A673 (cell line): ENCODE measurements at regions not wholly inside any gene's neighbourhood (a gene's known extent, or its start where the extent isn't known, plus 50 kb on each side); places are given as distances from the start of the nearest gene placed in this dataset.

Experiments
- BruUV-seq: library from RNA; stranded (reverse); fragments of 400-500 nt; replicated peaks from 2 replicates; lab custom pipeline; 2021; lab: Mats Ljungman, UMichigan
- CTCF ChIA-PET: fragments of 300-600 bp; sonication (Branson Sonifier 250); formaldehyde crosslinking; loops from one replicate; lab custom pipeline; 2022; ENCODE audit warnings: antibody characterized with exemption; lab: Charles Lee
- POLR2A ChIA-PET: fragments of 300-600 bp; sonication (Branson Sonifier 250); formaldehyde crosslinking; loops from one replicate; lab custom pipeline; 2022; ENCODE audit warnings: antibody characterized with exemption; ENCODE audit not compliant: low non-redundant PET; lab: Charles Lee
- DNase-seq: peaks from one replicate; pipeline ENCODE4 v3.0.0-alpha.2; 2015; ENCODE audit warnings: low spot score
- H3K27ac ChIP-seq: fragments of 200-600 bp; sonication (generic); 2 replicates; pipeline ENCODE4 v1.5.1; 2016; ENCODE audit warnings: mixed run types, low read depth, mild to moderate bottlenecking, mixed read lengths, antibody characterized with exemption, low read length; ENCODE audit not compliant: poor library complexity, severe bottlenecking
- H3K27me3 ChIP-seq: fragments of 200-600 bp; sonication (generic); replicated peaks from 2 replicates; pipeline ENCODE4 v1.6.1; 2017; ENCODE audit warnings: mixed run types, low read depth, mild to moderate bottlenecking, mixed read lengths, antibody characterized with exemption, low read length; ENCODE audit not compliant: insufficient read depth, poor library complexity
- H3K36me3 ChIP-seq: fragments of 200-600 bp; sonication (generic); 2 replicates; pipeline ENCODE4 v1.6.1; 2016; ENCODE audit warnings: mixed run types, mild to moderate bottlenecking, mixed read lengths, antibody characterized with exemption, low read length; ENCODE audit not compliant: insufficient read depth, poor library complexity, severe bottlenecking
- H3K4me1 ChIP-seq: fragments of 200-600 bp; sonication (generic); 2 replicates; pipeline ENCODE4 v1.6.1; 2017; ENCODE audit warnings: mixed run types, mild to moderate bottlenecking, mixed read lengths, antibody characterized with exemption, low read length; ENCODE audit not compliant: insufficient read depth, poor library complexity, severe bottlenecking
- H3K4me3 ChIP-seq: fragments of 200-600 bp; sonication (generic); 2 replicates; pipeline ENCODE4 v1.5.1; 2016; ENCODE audit warnings: low read depth, mixed run types, mild to moderate bottlenecking, mixed read lengths, low read length; ENCODE audit not compliant: poor library complexity, severe bottlenecking
- H3K9me3 ChIP-seq: fragments of 200-600 bp; sonication (generic); 2 replicates; pipeline ENCODE4 v1.6.1; 2016; ENCODE audit warnings: mixed run types, low read depth, mild to moderate bottlenecking, mixed read lengths, antibody characterized with exemption, low read length; ENCODE audit not compliant: poor library complexity, severe bottlenecking
- CTCF ChIP-seq: fragments of 300-800, 200-600 bp; sonication (generic); conservative IDR thresholded peaks from 2 replicates; pipeline ENCODE4 v1.5.1; 2017; ENCODE audit warnings: low read depth, mild to moderate bottlenecking, antibody characterized with exemption, low read length, moderate library complexity, mixed read lengths
- EZH2 ChIP-seq: fragments of 200-600 bp; sonication (generic); IDR thresholded peaks from 2 replicates; pipeline ENCODE4 v1.6.1; 2017; ENCODE audit warnings: borderline replicate concordance, low read depth, mild to moderate bottlenecking, mixed read lengths, antibody characterized with exemption, low read length; ENCODE audit not compliant: poor library complexity, severe bottlenecking
- intact Hi-C: fragments of 100-400 bp; cut with micrococcal nuclease; formaldehyde crosslinking; loops from one replicate; pipeline ENCODE4 v1.10.0; 2022; ENCODE audit not compliant: unreplicated experiment

DNA sequence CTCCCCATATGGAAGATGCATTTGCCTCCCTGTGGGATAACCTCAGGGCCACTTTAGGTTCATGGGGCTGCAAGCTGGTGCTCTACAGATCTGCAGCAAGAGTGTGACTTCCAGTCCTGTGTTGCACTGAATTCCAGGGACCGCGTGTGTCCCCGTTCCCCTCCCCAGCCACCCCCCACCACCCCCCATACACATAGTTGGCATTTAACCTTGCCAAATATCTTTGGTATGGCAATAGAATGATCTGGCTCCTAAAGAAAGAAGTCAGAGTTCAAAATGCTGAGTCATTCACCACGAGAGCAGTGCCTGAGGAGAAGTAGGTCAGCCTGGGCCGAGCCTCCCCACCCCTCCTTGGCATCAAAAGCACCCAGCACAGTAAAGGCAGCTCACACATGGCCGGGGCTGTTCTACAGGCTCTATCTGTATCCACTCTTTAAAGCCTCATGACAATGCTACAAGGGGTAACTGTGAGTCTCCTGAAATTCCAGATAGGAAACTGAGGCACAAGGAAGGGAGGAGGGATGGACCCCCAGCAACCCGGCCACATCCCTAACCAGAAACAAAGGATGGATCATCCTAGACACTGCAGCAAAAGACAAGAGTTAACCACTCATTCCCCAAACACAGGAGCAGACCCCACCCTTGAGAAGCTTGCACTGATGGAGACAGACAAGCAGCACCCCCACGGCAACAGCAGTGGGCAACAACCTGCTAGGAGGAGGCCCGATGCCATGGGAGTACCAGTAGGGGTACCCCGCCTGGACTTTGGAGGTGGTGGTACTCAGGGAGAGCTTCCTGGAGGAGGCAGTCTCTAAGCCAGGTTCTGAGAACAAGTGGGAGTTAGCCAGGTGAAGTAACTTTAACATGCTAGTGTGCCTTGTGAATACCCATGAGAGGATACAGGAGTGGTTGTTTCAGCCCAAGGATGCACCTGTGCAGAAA lies 70.3 kb upstream of the NANOS1 start:
- Histone ChIP-seq H3K36me3 (no peaks in the 10 kb centered on the region), H3K9me3 (no peaks in the 10 kb centered on the region), H3K4me3 (no peak overlapping the region), H3K27ac (no peak overlapping the region), H3K4me1 (no peaks in the 10 kb centered on the region), H3K27me3 (no peaks in the 10 kb centered on the region)
- no TSS peak for BruUV-seq
- CTCF ChIA-PET, result no interaction called here
- POLR2A ChIA-PET, result no interaction called here
- intact Hi-C loops, result no loop called here
- TF ChIP-seq CTCF (no peak), EZH2 (no peak)
- no peak for DNase-seq

DNA sequence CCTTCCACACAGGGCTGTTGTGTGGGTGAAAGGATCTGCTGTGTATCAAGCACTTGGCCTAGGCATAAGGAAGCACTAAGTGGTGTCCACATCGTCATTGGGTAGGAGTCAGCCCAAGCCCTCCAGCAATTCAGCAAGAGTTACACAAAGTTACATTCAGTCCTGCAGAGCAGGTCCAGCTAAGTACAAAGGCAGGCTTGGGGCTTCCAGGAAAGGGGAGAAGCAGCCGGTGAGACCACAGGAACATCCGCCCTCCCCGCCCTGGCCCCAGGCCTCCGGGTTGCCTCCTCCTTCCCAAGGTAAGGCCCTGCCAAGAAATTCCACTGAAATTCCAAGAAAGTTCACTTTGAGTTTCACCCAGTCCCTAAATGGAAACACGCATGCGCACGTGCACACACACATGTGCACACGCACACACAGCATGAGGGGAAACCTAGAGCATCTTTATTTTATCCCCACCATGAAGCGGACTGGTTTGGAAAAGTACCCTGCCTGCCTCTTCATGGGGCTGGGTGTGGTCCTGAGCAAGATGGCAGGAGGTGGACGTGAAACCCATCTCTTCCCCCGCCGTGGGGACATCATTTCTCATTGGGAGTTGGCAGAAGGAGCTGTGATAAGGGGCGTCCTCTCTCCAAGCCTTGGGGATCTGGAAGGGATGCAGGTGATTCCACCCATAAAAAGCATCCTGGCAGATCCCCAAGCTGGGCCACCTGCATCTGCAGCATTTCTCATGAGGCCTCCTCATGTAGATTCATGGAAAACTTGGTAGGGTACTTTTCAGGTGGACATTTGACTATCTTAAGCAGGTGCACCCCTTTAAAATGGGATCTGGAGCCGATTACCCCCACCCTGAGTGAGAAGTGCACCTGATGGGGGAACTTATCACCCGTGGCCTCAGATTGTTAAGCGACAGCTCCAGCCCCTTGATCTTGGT lies 69.1 kb upstream of the NANOS1 start:
- H3K4me3 ChIP-seq, result no peak overlapping the region
- CTCF ChIA-PET, result no interaction called here

More for the DNA sequence above, 69.1 kb upstream of the NANOS1 start:
- H3K4me1 ChIP-seq, result no peaks in the 10 kb centered on the region
- H3K27ac ChIP-seq, result no peak overlapping the region
- H3K9me3 ChIP-seq, result no peaks in the 10 kb centered on the region
- H3K36me3 ChIP-seq, result no peaks in the 10 kb centered on the region
- POLR2A ChIA-PET, result no interaction called here
- TF ChIP-seq EZH2 (no peak), CTCF (no peak)
- H3K27me3 ChIP-seq, result no peaks in the 10 kb centered on the region
- no TSS peak for BruUV-seq
- DNase-seq, result no peak
- intact Hi-C loops, result no loop called here
